GM23248 (cell line): ENCODE measurements at regions not wholly inside any gene's neighbourhood (a gene's known extent, or its start where the extent isn't known, plus 50 kb on each side); places are given as distances from the start of the nearest gene placed in this dataset.

ENCODE experiments used
- DNase-seq: peaks from one replicate; pipeline ENCODE4 v3.0.0-alpha.2; 2015
- H2AFZ ChIP-seq: fragments of 200-600 bp; sonication (generic); 2 replicates; pipeline ENCODE4 v1.6.1; 2016; ENCODE audit warnings: antibody characterized with exemption
- H3F3A ChIP-seq: fragments of 200-600 bp; sonication (generic); 2 replicates; pipeline ENCODE4 v1.6.1; 2016; ENCODE audit warnings: mild to moderate bottlenecking, antibody characterized with exemption, mixed run types; ENCODE audit not compliant: insufficient read depth
- H3K27ac ChIP-seq: fragments of 200-600 bp; sonication (generic); 2 replicates; pipeline ENCODE4 v1.5.1; 2016; ENCODE audit warnings: mild to moderate bottlenecking
- H3K27me3 ChIP-seq: fragments of 200-600 bp; sonication (generic); replicated peaks from 2 replicates; pipeline ENCODE4 v1.6.1; 2016; ENCODE audit warnings: mild to moderate bottlenecking; ENCODE audit not compliant: insufficient read depth
- H3K36me3 ChIP-seq: fragments of 200-600 bp; sonication (generic); 2 replicates; pipeline ENCODE4 v1.6.1; 2016; ENCODE audit warnings: low read depth, mild to moderate bottlenecking
- H3K4me1 ChIP-seq: fragments of 200-600 bp; sonication (generic); 2 replicates; pipeline ENCODE4 v1.6.1; 2016; ENCODE audit warnings: mild to moderate bottlenecking; ENCODE audit not compliant: insufficient read depth
- H3K4me2 ChIP-seq: fragments of 200-600 bp; sonication (generic); one replicate; pipeline ENCODE4 v1.6.1; 2016; ENCODE audit warnings: mild to moderate bottlenecking; ENCODE audit not compliant: unreplicated experiment
- H3K4me3 ChIP-seq: fragments of 200-600 bp; sonication (generic); 2 replicates; pipeline ENCODE4 v1.5.1; 2016; ENCODE audit warnings: mild to moderate bottlenecking
- H3K79me2 ChIP-seq: fragments of 200-600 bp; sonication (generic); 2 replicates; pipeline ENCODE4 v1.6.1; 2016; ENCODE audit warnings: mild to moderate bottlenecking; ENCODE audit not compliant: insufficient read depth
- H3K9ac ChIP-seq: fragments of 200-600 bp; sonication (generic); 2 replicates; pipeline ENCODE4 v1.6.1; 2016; ENCODE audit warnings: mild to moderate bottlenecking
- H3K9me2 ChIP-seq: fragments of 200-600 bp; sonication (generic); 2 replicates; pipeline ENCODE4 v1.6.1; 2016; ENCODE audit warnings: mixed run types, mild to moderate bottlenecking, moderate library complexity; ENCODE audit not compliant: insufficient read depth
- H3K9me3 ChIP-seq: fragments of 200-600 bp; sonication (generic); one replicate; pipeline ENCODE4 v1.6.1; 2017; ENCODE audit warnings: low read depth
- H4K20me1 ChIP-seq: fragments of 200-600 bp; sonication (generic); 2 replicates; pipeline ENCODE4 v1.6.0; 2016; ENCODE audit not compliant: insufficient read depth
- EZH2 ChIP-seq: fragments of 200-600 bp; sonication (generic); IDR thresholded peaks from 2 replicates; pipeline ENCODE4 v1.6.1; 2018; ENCODE audit warnings: antibody characterized with exemption, mild to moderate bottlenecking; ENCODE audit not compliant: insufficient read depth, poor library complexity, severe bottlenecking
- EZH2phosphoT487 ChIP-seq: fragments of 200-600 bp; sonication (generic); IDR thresholded peaks from 2 replicates; pipeline ENCODE4 v1.6.1; 2018; ENCODE audit warnings: antibody characterized with exemption, moderate library complexity, mild to moderate bottlenecking, low read depth; ENCODE audit not compliant: insufficient read depth
- WGBS, 2 experiments: methylation state at CpG; one replicate each; pipeline ENCODE4 v1.1.6; 2015 to 2017; ENCODE audit warnings: low lambda C conversion rate in 2 of 2, low coverage in 1 of 2; ENCODE audit errors: missing lambda C conversion rate in 2 of 2; 5-methylcytosine and 5-hydroxymethylcytosine counted together
- in situ Hi-C: fragments of 300-500 bp; cut with MboI; formaldehyde crosslinking; loops from 2 replicates; pipeline ENCODE4 v1.15.0; 2020

DNA sequence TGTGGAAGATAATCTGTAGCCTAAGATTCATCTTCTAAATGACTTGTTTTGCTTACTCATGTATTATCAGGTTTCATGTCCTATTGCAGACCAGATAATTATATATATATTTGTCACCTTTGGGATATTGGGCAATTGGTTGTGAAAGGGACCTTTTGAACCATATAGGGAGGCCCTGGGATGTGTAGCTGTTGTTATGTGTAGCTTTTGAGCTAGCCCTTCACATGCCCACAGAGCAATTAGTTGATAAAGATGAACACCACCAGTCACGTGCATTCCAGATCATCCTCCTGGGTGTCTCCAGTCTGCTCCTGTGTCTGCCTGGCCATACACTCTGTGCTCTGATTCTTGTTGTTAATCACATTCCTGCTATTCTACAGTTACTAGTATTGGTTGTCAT lies 431.2 kb upstream of the FBXO33 start:
- Histone ChIP-seq H3K9ac (no peak overlapping the region), H3K27me3 (no peaks in the 10 kb centered on the region), H3K4me3 (no peak overlapping the region), H3K27ac (no peak overlapping the region), H3K9me3 (no peaks in the 10 kb centered on the region), H3K4me1 (no peaks in the 10 kb centered on the region), H3F3A (no peaks in the 10 kb centered on the region), H4K20me1 (no peaks in the 10 kb centered on the region), H3K36me3 (no peaks in the 10 kb centered on the region), H3K79me2 (no peaks in the 10 kb centered on the region), H2AFZ (no peak overlapping the region), H3K4me2 (no peak overlapping the region), H3K9me2 (no peaks in the 10 kb centered on the region)
- DNase-seq = no peak
- no peak for TF ChIP-seq EZH2
- 21 to 28% methylated on average over 1 of the region's 1 CpG for WGBS, 2 experiments
- in situ Hi-C loops = no loop called here

DNA sequence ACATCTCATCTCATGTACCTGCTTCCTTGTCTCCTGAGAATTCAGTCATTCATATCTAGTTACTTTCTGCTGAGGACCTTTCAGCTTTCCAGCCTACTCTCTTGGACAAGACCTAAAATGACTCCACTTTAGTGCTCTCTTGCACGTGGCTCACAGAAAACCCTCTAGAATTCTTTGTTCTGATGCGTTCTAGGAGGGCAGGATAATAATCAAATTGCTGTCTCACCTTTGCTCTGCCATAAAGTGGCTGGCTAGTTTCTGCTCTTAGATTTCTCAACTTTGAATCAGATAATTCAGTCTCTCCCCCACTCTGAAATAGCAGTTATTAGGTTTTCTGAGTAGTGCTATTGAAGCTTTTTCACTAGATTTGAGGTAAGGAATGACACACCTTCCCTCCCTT lies 429.5 kb upstream of the FBXO33 start:
- H2AFZ ChIP-seq = no peak overlapping the region
- H3K27me3 ChIP-seq = no peaks in the 10 kb centered on the region
- no peaks in the 10 kb centered on the region for H3K4me1 ChIP-seq
- WGBS, 2 experiments = 6 to 14% methylated on average over 2 of the region's 2 CpGs
- H3K36me3 ChIP-seq = no peaks in the 10 kb centered on the region
- H4K20me1 ChIP-seq = no peaks in the 10 kb centered on the region
- no peak overlapping the region for H3K4me3 ChIP-seq
- no peaks in the 10 kb centered on the region for H3F3A ChIP-seq
- no peaks in the 10 kb centered on the region for H3K9me3 ChIP-seq
- no peak overlapping the region for H3K4me2 ChIP-seq
- no peak for TF ChIP-seq EZH2phosphoT487
- no peak for TF ChIP-seq EZH2
- H3K79me2 ChIP-seq = no peaks in the 10 kb centered on the region
- H3K9me2 ChIP-seq = no peaks in the 10 kb centered on the region
- in situ Hi-C loops = no loop called here
- DNase-seq = no peak
- H3K9ac ChIP-seq = no peak overlapping the region
- H3K27ac ChIP-seq = no peak overlapping the region

DNA sequence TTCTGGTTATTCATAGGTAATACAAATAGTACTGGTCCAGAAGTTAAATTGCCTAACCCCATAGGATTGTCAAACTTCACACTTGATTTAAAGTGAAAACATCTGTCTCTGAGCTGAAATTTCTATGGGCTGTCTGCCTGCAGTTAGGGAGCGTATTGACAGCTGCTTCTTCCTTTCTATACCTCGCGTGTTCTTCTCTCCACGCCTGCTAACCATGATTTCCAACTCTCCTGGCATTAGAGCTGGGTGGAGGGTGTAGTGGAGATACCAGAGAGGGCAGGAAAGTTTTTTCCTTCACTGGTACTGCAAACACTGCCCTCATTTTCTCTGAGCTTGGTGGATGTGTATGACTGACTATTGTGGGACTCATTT lies 429.0 kb upstream of the FBXO33 start:
- no peaks in the 10 kb centered on the region for H3K9me3 ChIP-seq
- no peak overlapping the region for H3K27ac ChIP-seq
- no peaks in the 10 kb centered on the region for H3K27me3 ChIP-seq
- no peak overlapping the region for H2AFZ ChIP-seq
- in situ Hi-C loops = no loop called here
- no peaks in the 10 kb centered on the region for H4K20me1 ChIP-seq
- no peak for TF ChIP-seq EZH2
- TF ChIP-seq EZH2phosphoT487 = no peak
- no peak overlapping the region for H3K4me3 ChIP-seq
- no peaks in the 10 kb centered on the region for H3F3A ChIP-seq
- no peak overlapping the region for H3K4me2 ChIP-seq
- no peak for DNase-seq
- no peaks in the 10 kb centered on the region for H3K36me3 ChIP-seq
- H3K79me2 ChIP-seq = no peaks in the 10 kb centered on the region
- H3K9me2 ChIP-seq = no peaks in the 10 kb centered on the region
- no peaks in the 10 kb centered on the region for H3K4me1 ChIP-seq
- H3K9ac ChIP-seq = no peak overlapping the region
- WGBS, 2 experiments = 1 to 2% methylated on average over 4 of the region's 4 CpGs

DNA sequence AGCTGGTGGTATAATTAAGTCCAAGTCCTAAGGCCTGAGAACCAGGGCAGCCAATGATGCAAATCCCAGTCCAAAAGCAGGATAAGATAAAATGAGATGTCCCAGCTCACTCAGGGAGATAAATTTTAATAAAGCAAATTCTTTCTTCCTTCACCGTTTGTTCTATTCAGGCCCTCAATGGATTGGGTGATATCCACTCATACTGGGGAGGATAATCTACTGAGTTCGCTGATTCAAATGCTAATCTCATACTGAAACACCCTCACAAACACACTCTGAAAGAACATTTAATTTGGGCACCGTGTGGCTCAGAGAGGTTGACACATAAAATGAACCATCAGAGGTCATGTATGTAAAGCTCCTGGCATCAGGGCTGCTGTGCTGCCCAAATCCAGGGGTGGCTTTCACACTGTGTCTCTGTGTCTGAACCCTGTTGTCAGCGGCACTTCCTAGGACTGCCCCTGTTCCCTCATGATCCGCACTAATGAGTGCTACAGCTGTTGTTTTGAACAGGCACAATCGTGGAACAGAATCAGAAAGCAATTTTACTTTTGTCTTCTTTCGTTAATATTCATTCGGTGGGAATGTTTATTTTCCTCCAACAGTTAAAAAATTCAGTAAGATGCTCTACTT lies 428.5 kb upstream of the FBXO33 start:
- Histone ChIP-seq H3K36me3 (no peaks in the 10 kb centered on the region), H3K9ac (no peak overlapping the region), H3K4me1 (no peaks in the 10 kb centered on the region), H2AFZ (no peak overlapping the region), H4K20me1 (no peaks in the 10 kb centered on the region), H3K4me2 (no peak overlapping the region), H3K4me3 (no peak overlapping the region), H3K27me3 (no peaks in the 10 kb centered on the region), H3K27ac (no peak overlapping the region), H3K9me2 (no peaks in the 10 kb centered on the region), H3K9me3 (no peaks in the 10 kb centered on the region), H3F3A (no peaks in the 10 kb centered on the region), H3K79me2 (no peaks in the 10 kb centered on the region)
- in situ Hi-C loops = no loop called here
- DNase-seq = no peak
- 5 to 6% methylated on average over 8 of the region's 8 CpGs for WGBS, 2 experiments
- TF ChIP-seq EZH2 (no peak), EZH2phosphoT487 (no peak)

DNA sequence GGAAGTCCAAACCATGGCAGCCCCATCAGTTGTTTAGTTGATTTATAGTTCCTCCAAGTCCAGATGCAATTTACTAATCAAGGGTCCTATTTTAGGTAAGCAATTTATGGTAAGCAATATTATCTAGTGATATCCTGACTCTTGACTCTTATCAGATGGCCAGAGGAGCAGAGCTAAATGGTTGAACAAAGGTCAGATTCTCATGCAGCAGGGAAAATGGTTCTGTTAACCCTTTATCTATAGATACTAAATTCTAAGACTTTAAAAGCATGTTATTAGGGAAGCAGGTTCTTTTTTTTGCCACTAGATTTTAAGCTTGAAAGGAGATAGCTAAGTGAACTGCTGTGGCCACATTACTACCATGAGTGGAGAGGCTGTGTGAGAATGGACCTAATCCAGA lies 427.1 kb upstream of the FBXO33 start:
- H3K36me3 ChIP-seq = no peaks in the 10 kb centered on the region
- no peak for DNase-seq
- no peaks in the 10 kb centered on the region for H4K20me1 ChIP-seq
- H3K9ac ChIP-seq = no peak overlapping the region
- in situ Hi-C loops = no loop called here
- H3K79me2 ChIP-seq = no peaks in the 10 kb centered on the region
- H3K27ac ChIP-seq = no peak overlapping the region
- TF ChIP-seq EZH2 (no peak), EZH2phosphoT487 (no peak)
- no peak overlapping the region for H3K4me2 ChIP-seq
- no peaks in the 10 kb centered on the region for H3F3A ChIP-seq
- no peaks in the 10 kb centered on the region for H3K4me1 ChIP-seq
- no peaks in the 10 kb centered on the region for H3K9me3 ChIP-seq
- no peaks in the 10 kb centered on the region for H3K9me2 ChIP-seq
- no peak overlapping the region for H3K4me3 ChIP-seq
- H2AFZ ChIP-seq = no peak overlapping the region
- H3K27me3 ChIP-seq = no peaks in the 10 kb centered on the region
